Activated T-helper 1 cell treated with Interleukin-2 at 50 U/mL for 16 hours (primary cell): ENCODE measurements at regions not wholly inside any gene's neighbourhood (a gene's known extent, or its start where the extent isn't known, plus 50 kb on each side); places are given as distances from the start of the nearest gene placed in this dataset.

Source experiments
- DNase-seq: peaks from one replicate; pipeline ENCODE4 v3.0.0-alpha.2; 2020; ENCODE audit warnings: low read depth

- DNase-seq: no peak
These were observed 433.7 kb downstream of the ARHGEF28 start for GRCh38 chr5:74059706-74060105.

DNA sequence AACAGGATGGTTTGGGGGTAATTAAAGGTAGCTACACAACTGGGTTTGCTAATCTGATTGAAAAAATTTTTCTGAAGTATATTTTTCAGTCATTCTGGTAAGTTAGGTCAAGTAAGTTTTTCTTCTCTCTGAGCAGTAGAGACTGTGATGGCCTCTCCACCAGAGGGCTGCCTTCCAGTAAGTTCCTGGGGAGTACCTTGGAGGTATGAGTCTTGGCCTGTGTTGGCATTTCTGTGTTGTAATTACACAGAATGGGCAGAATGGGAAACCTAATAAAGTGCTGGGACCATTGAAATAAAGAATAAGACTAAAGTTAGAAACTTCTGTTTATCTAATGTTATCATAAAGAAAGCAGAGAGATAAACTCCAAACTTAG is 430.8 kb downstream of the ARHGEF28 start:
- no peak for DNase-seq

DNA sequence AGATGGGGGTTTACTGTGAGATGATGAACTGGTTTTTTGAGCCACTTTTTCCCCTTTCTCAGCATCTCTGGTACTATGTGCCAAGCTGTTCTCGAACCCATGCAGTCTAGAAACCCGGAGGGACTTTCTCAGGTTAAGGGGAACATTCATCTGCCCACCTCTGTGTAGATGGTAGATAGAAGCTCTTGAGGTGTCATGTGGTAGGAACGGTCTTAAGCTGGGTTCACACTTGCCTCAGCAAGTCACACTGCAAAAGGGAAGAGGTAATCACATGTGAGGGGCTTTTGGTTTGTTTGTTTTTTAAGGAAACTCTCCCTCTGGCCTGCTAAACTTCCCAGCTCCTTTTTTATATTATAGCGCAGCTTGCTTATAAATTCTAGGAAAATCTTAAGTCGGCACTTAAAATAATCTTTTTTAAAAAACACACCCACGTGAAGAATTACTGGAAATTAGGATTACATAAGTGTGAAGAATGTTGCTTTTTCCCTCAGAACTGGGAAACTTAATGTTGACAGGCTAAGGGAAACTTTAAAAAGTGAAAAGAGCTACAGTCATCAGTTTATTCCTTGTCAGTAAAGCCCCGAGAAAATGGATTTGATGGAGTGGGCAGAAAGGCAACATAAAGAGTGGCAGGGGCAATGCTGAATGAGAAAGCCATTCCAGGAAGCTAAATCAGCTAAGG is 430.3 kb downstream of the ARHGEF28 start:
- no peak for DNase-seq

- no peak for DNase-seq
These were observed 429.6 kb downstream of the ARHGEF28 start for GRCh38 chr5:74055486-74056106.

GRCh38 chr5:74054641-74055421 is 428.8 kb downstream of the ARHGEF28 start:
- no peak for DNase-seq

GRCh38 chr5:74054139-74054538 is 428.1 kb downstream of the ARHGEF28 start:
- no peak for DNase-seq

DNA sequence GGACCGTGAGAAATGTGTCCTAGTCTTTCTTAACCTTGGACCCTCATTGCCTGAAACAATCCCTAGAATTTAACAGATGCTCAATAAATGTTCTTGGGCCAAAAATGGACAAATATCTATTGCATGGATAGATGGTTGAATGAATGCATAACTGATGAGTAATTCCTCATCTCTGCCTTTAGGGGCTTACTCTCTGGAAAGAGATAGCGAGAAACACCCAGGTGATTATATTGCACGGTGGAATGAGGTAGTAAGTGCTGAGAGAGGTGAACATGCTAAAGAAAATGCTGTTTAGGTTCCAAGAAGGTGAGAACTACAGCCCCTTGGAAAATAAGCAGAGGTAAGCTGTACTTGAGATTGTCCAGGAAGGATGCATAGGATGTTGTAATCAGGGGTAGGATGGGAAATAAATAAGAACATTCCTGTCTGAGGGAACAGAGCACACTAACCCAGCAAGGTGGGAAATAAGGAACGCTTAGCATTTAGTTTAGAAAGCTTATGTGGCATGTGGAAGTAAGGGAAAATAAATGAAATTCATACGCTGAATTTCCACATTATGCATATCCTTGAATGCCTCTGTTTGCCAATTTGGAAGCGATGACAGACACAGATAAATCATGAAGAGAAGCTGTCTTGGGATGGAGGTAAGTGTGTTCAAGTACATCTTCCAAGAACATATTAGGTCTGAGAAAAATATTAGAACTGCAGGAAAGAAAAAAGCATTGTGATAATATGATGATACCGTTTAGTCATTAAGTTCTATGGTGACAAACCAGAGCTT is 426.6 kb downstream of the ARHGEF28 start:
- DNase-seq: no peak

- no peak for DNase-seq
These were observed 425.1 kb downstream of the ARHGEF28 start for GRCh38 chr5:74051076-74051475.

GRCh38 chr5:74044936-74045335 is 418.9 kb downstream of the ARHGEF28 start:
- no peak for DNase-seq

- DNase-seq: no peak
These were observed 417.0 kb downstream of the ARHGEF28 start for GRCh38 chr5:74042959-74043358.

- no peak for DNase-seq
These were observed 416.6 kb downstream of the ARHGEF28 start for GRCh38 chr5:74042559-74042958.

- no peak for DNase-seq
These were observed 415.9 kb downstream of the ARHGEF28 start for GRCh38 chr5:74041913-74042312.

DNA sequence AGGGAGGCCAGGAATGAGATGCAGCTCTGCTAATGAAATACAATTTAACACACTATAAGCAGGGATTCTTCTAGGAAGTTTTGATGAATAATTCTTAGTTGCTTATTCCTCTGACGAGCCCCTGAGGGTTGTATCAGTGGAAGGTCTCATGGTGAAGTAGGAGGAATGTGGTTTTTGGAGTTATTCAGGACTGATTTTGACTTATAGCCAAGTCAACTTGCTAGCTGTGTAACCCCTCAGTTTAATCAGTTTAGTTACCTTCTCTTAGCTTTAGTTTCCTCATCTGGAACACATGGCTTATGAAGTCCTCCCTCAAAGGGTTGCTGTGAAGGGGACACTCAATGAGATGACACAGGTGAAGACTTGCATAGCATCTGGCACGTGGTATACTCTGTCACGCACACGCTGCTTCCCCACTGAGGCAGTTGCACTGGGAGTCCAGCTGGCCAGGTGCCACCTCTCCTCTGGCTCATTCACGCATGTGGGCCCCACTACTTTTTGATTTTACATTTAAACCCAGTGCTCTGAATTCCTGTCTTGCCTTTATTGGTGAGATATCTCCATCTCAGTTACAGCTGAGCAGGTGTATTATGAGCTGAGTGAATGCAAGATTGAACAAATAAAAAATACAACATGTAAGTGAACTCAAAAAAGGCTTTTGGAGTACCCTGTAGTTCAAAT is 415.0 kb downstream of the ARHGEF28 start:
- no peak for DNase-seq

GRCh38 chr5:74040065-74040551 is 414.1 kb downstream of the ARHGEF28 start:
- DNase-seq: no peak

DNA sequence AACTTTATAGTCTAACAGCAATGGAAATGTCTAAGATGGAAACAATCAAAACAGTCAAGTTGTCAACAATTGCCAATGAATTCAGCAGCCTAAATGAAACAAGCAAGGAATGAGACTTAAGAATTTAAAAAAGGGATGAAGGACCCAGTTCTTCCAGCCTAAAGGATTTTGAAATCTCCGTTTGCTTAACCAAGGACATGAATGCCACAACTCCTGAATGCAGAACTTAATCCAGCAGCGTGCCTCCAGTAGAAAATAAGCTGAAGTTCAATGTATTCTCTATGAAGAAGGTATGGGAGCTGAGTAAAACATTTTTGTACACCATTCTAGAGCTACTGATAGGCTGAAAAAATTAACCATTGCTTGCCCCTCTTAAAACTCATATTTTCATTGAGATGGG is 411.3 kb downstream of the ARHGEF28 start:
- DNase-seq: no peak

DNA sequence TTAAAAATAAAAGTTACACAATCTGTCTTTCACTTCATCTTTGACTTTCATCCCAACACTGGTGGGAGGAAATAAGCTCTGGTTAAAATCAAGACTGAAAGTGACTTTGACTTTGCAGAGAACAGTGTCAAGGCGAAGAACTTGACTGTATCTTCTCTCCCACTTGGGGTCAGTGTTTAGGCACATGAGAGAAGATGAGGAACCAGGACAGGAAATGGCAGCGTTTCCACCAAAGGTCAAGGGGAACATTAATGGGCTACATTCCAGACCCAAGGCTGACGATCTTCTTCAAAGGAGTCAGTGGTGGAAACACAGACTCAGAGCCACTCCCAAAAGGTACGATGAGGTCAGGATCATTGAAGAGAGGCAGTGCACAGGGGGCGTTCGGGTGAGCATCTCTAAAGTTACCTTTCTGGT is 409.5 kb downstream of the ARHGEF28 start:
- DNase-seq: no peak

DNA sequence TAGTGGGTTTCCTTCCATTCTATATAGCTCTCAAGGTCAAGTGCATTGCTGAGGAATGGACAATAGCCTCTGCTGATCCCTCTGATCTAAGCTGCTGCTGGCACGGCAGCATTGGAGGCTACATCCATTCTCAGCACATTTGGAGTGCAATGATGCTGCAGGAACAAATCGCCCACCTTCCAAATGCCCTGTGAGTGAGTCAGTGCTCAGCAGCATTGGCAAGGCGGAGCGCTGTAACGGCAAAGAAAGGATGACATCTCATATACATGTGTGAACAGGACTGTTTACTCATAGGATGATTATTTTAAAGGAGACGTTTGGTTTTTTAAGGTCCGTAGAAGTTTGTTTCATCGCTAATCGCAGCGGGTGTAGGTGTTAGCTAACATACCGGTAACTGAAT is 408.7 kb downstream of the ARHGEF28 start:
- no peak for DNase-seq

DNA sequence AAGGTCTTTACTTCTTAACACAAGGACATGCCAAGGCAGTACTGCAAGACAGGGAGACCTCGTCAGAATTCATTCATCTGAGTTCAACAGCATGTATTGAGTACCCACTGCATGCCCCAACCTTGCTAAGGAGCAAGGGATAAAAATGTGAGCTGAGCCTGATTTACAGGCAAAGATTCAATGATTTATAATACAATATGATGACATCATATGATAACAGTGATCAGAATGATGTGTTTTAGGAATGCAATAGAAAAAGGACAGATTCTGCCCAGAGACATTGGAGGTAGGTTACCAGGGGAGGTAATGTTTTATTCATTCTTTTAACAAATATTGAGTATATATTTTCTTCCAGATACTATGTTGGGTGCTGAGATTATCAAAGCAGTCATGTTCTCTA is 406.6 kb downstream of the ARHGEF28 start:
- DNase-seq: no peak

- no peak for DNase-seq
These were observed 405.5 kb downstream of the ARHGEF28 start for GRCh38 chr5:74031536-74031935.

DNA sequence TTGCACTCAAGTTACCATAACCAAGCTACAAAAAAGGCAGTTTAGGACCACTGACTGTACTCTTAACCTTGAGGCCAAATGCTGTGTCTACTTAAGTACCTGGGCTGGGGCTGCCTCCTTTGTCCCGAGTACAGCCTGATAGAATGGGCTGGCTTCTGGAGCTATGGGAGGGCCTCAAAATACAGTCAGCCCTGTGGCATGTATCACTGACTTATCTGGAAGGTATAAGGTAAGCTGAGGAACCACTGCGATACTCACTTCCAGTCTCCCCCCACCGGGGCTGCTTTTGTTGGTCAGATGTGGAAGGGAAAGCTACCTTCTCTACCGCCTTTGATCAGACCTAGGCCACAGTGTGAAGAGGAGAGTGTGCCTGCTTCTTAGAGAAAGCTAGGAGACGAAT is 404.8 kb downstream of the ARHGEF28 start:
- DNase-seq: no peak

DNA sequence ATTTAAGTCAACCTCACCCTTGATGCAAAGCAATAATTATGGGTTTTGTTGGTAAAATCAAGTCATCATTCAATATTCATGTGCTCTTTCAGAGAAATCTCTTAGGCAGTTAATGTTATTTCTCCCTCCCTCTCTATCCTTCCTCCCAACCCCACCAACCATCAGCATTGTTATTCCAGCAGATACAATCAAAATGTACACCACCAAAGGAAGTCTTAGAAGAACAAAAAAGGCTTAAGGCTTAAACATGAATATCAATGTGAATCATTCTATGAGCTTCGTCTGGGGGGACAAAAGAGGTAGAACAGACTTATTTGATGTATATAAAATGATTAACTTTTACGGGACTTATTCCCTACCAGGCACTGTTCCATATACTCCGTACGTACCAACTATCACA is 404.4 kb downstream of the ARHGEF28 start:
- no peak for DNase-seq

DNA sequence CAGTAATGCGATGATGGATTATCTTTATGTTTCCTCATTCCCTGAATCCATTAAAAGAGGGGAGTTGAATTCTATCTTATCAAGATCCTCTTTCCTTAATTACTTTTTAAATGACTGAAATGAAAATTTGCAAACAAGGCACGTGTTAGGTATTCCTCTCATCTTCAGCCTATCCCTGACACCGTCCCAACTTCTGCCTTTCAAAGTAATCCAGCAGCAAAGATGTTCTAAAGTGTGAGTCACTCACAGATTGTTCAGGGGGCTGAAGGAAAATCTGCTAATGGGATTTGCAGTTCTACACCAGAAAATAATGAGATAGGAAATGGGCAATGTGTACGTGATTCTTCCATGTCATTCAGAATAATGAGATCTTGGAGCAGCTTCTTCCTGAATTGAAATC is 403.0 kb downstream of the ARHGEF28 start:
- no peak for DNase-seq
